Lung (tissue), 11 donors: ENCODE measurements at regions not wholly inside any gene's neighbourhood (a gene's known extent, or its start where the extent isn't known, plus 50 kb on each side); places are given as distances from the start of the nearest gene placed in this dataset.

Experiments
- ATAC-seq: fragments of 200-7000 bp; cut with Tn5 transposase; one replicate; pipeline ENCODE4 v1.9.1; 2020; ENCODE audit warnings: moderate number of reproducible peaks; ENCODE audit not compliant: insufficient read depth, low FRiP score
- DNase-seq, 3 donors: peaks; one replicate each; pipeline ENCODE4 v3.0.0-alpha.2; 2013 to 2017
- H3K27ac ChIP-seq, 2 donors: one replicate each; pipeline ENCODE4 v1.5.1; 2013; ENCODE audit warnings: mild to moderate bottlenecking in 2 of 2, moderate library complexity in 2 of 2, control low read depth in 1 of 2, inconsistent platforms in 1 of 2, low read depth in 1 of 2, low read length in 1 of 2
- H3K27me3 ChIP-seq, 3 donors: one replicate each; pipeline ENCODE4 v1.5.1; 2013; ENCODE audit warnings: low read length in 2 of 3; ENCODE audit not compliant: control insufficient read depth in 3 of 3, insufficient read depth in 3 of 3
- H3K36me3 ChIP-seq, 4 donors: one replicate each; pipeline ENCODE4 v1.5.1; 2013; ENCODE audit warnings: low read length in 4 of 4, mild to moderate bottlenecking in 1 of 4, moderate library complexity in 1 of 4; ENCODE audit not compliant: control insufficient read depth in 4 of 4, insufficient read depth in 4 of 4
- H3K4me1 ChIP-seq, 5 donors: one replicate each; pipeline ENCODE4 v1.5.1; 2013; ENCODE audit warnings: low read length in 5 of 5, mild to moderate bottlenecking in 2 of 5, moderate library complexity in 1 of 5; ENCODE audit not compliant: control insufficient read depth in 5 of 5, insufficient read depth in 5 of 5
- H3K4me3 ChIP-seq: one replicate; pipeline ENCODE4 v1.5.1; 2013; ENCODE audit warnings: mild to moderate bottlenecking, control low read depth, moderate library complexity
- H3K9ac ChIP-seq, 2 donors: one replicate each; pipeline ENCODE4 v1.5.1; 2013; ENCODE audit warnings: low read length in 2 of 2, control low read depth in 1 of 2; ENCODE audit not compliant: insufficient read depth in 1 of 2
- H3K9me3 ChIP-seq, 4 donors: one replicate each; pipeline ENCODE4 v1.5.1; 2013; ENCODE audit warnings: low read length in 3 of 4, mild to moderate bottlenecking in 1 of 4, moderate library complexity in 1 of 4; ENCODE audit not compliant: control insufficient read depth in 4 of 4, insufficient read depth in 3 of 4
- WGBS, 2 donors: extraction: QIAGEN DNeasy Blood & Tissue Kit; methylation state at CpG; one replicate each; pipeline ENCODE4 v1.1.7; 2013; 5-methylcytosine and 5-hydroxymethylcytosine counted together
- TF ChIP-seq, protein P1 (sequence below): IDR thresholded peaks from 2 replicates; pipeline ENCODE4 v1.5.1; 2012; ENCODE audit warnings: mild to moderate bottlenecking; ENCODE audit errors: control extremely low read depth, extremely low read depth
- donor health status: control.
- donor health status: control.
- donor health status: Bipolar disorder and iron deficiency.
- donor health status: healthy.
- donor health status: DM: yes; HTN: yes; CAD: no.

- ATAC-seq (no peak), DNase-seq (no peak)
- H3K9ac ChIP-seq: no peak overlapping the region
- no peaks in the 10 kb centered on the region for H3K9me3 ChIP-seq
- no peak overlapping the region for H3K4me3 ChIP-seq
- no peaks in the 10 kb centered on the region for H3K4me1 ChIP-seq
- H3K27ac ChIP-seq: no peak overlapping the region
- H3K36me3 ChIP-seq: no peaks in the 10 kb centered on the region
- H3K27me3 ChIP-seq: peaks cover 0 to 6% (median 0%) of the 10 kb centered on the region in 3 donors
- TF ChIP-seq, protein P1, sequence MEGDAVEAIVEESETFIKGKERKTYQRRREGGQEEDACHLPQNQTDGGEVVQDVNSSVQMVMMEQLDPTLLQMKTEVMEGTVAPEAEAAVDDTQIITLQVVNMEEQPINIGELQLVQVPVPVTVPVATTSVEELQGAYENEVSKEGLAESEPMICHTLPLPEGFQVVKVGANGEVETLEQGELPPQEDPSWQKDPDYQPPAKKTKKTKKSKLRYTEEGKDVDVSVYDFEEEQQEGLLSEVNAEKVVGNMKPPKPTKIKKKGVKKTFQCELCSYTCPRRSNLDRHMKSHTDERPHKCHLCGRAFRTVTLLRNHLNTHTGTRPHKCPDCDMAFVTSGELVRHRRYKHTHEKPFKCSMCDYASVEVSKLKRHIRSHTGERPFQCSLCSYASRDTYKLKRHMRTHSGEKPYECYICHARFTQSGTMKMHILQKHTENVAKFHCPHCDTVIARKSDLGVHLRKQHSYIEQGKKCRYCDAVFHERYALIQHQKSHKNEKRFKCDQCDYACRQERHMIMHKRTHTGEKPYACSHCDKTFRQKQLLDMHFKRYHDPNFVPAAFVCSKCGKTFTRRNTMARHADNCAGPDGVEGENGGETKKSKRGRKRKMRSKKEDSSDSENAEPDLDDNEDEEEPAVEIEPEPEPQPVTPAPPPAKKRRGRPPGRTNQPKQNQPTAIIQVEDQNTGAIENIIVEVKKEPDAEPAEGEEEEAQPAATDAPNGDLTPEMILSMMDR: no peak
- 28 to 36% methylated on average over 1 of the region's 1 CpG for WGBS, 2 donors
Observed at GRCh38 chr17:36696805-36697204, 95.4 kb downstream of the MRM1 start.

- Histone ChIP-seq H3K9me3 (no peaks in the 10 kb centered on the region), H3K27ac (no peak overlapping the region), H3K9ac (no peak overlapping the region), H3K4me1 (no peaks in the 10 kb centered on the region), H3K4me3 (no peak overlapping the region), H3K27me3 (peaks cover 0 to 6% (median 0%) of the 10 kb centered on the region in 3 donors), H3K36me3 (no peaks in the 10 kb centered on the region)
- DNase-seq: peak; percentile 26 to 73 (median 52)
- no peak for ATAC-seq
- 33 to 36% methylated on average over 16 of the region's 16 CpGs for WGBS, 2 donors
- TF ChIP-seq, protein P1: no peak
Observed at GRCh38 chr17:36697903-36698530, 96.6 kb downstream of the MRM1 start.

- Histone ChIP-seq H3K9me3 (peaks cover 0 to 6% (median 0%) of the 10 kb centered on the region in 4 donors), H3K4me1 (no peaks in the 10 kb centered on the region), H3K36me3 (no peaks in the 10 kb centered on the region), H3K4me3 (no peak overlapping the region), H3K27me3 (peaks cover 5 to 18% (median 7%) of the 10 kb centered on the region in 3 donors), H3K27ac (no peak overlapping the region), H3K9ac (no peak overlapping the region)
- no peak for DNase-seq
- ATAC-seq: no peak
- TF ChIP-seq, protein P1: no peak
- WGBS, 2 donors: 78 to 85% methylated on average over 13 of the region's 13 CpGs
Observed at GRCh38 chr17:36701429-36702099, 100.2 kb downstream of the MRM1 start.
